GM18868 (cell line): ENCODE measurements at regions not wholly inside any gene's neighbourhood (a gene's known extent, or its start where the extent isn't known, plus 50 kb on each side); places are given as distances from the start of the nearest gene placed in this dataset.

Source experiments
- ATAC-seq: cut with Tn5 transposase; IDR thresholded peaks from one replicate; pipeline ENCODE4 v1.9.1; 2021; ENCODE audit warnings: mild to moderate bottlenecking, moderate library complexity; ENCODE audit not compliant: unreplicated experiment

DNA sequence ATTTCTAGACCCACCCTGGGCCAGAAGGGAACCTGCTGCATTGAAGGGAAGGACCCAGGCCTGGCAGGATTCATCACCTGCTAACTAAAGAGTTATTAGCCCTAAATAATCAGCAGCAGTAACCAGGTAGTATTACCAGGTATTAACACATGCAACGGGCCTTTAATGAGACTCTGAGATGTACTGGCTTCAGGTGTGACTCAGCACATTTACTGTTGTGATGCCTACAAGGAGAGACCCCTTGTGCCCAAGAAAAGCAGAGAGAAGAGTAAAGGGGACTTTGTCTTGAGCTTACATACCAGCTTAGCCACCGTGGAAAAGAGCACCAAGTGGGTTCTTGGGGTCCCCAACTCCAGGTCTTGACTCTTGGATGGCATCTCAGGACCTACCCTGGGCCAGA, 243.1 kb upstream of the SLC39A10 start:
- no peak for ATAC-seq

GRCh38 chr2:195413422-195413821, 243.6 kb upstream of the SLC39A10 start:
- ATAC-seq, result no peak

GRCh38 chr2:195411219-195411687, 245.8 kb upstream of the SLC39A10 start:
- ATAC-seq, result peak; percentile 30

GRCh38 chr2:195410074-195410671, 246.9 kb upstream of the SLC39A10 start:
- peak; percentile 83 for ATAC-seq

- no peak for ATAC-seq
Observed at GRCh38 chr2:195408811-195409210, 248.2 kb upstream of the SLC39A10 start.

- ATAC-seq, result no peak
Observed at GRCh38 chr2:195408196-195408595, 248.8 kb upstream of the SLC39A10 start.

GRCh38 chr2:195407783-195408182, 249.2 kb upstream of the SLC39A10 start:
- no peak for ATAC-seq

- peak; percentile 34 for ATAC-seq
Observed at GRCh38 chr2:195406886-195407603, 250.0 kb upstream of the SLC39A10 start.

- ATAC-seq, result no peak
Observed at GRCh38 chr2:195404651-195405050, 252.4 kb upstream of the SLC39A10 start.

GRCh38 chr2:195396479-195396878, 260.5 kb upstream of the SLC39A10 start:
- no peak for ATAC-seq

DNA sequence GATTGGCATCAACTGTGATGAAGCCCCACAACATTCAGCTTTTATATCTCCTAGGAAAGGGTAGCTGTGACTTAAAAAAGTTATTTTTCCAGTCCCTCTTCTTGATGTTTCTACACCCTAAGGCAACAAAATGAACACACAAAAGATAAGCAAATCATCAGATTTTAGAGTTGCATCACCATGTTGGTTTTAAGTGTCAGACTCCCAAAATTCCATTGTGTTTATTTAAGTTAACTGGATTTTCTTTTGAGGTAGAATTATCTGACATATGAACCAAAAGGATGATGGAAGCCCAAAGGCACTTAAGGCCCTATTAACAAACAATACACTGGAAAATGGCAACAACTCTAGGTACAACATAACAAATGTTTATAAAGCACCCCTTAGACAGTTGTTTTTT, 261.7 kb upstream of the SLC39A10 start:
- ATAC-seq, result no peak

GRCh38 chr2:195392446-195393336, 264.3 kb upstream of the SLC39A10 start:
- ATAC-seq, result no peak

DNA sequence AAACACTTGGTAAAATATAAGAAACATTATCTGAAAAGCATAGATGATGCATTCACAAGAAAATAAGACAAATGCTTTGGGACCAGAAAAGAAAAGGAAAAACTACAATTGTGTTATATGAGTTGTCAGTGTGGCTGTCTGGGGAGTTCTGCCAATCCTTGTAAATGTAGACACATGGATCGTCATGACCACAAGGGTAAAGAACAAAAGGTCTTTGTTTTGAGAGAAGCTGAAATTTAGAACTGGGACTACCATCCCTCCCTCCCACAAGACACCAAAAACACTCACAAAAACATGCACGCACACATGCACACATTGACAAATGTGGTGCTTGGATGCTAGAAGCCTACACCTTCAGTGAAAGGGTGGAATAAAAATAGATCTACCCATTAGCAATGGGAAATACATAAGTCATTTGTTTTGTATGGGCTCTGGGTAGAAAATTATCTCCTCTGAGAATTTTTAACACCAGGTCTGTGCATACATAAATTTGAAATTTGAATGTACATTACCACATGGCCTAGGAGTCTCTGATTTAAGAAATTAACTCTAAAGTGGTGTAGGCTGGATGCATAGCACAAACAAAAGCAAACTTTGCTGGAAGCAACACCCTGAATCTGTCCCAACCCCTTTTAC, 266.2 kb upstream of the SLC39A10 start:
- ATAC-seq, result no peak

GRCh38 chr2:195388028-195388427, 269.0 kb upstream of the SLC39A10 start:
- ATAC-seq, result no peak

GRCh38 chr2:195382186-195382585, 274.8 kb upstream of the SLC39A10 start:
- ATAC-seq, result no peak

GRCh38 chr2:195370167-195370943, 286.7 kb upstream of the SLC39A10 start:
- no peak for ATAC-seq

- no peak for ATAC-seq
Observed at GRCh38 chr2:195369218-195369587, 287.8 kb upstream of the SLC39A10 start.

DNA sequence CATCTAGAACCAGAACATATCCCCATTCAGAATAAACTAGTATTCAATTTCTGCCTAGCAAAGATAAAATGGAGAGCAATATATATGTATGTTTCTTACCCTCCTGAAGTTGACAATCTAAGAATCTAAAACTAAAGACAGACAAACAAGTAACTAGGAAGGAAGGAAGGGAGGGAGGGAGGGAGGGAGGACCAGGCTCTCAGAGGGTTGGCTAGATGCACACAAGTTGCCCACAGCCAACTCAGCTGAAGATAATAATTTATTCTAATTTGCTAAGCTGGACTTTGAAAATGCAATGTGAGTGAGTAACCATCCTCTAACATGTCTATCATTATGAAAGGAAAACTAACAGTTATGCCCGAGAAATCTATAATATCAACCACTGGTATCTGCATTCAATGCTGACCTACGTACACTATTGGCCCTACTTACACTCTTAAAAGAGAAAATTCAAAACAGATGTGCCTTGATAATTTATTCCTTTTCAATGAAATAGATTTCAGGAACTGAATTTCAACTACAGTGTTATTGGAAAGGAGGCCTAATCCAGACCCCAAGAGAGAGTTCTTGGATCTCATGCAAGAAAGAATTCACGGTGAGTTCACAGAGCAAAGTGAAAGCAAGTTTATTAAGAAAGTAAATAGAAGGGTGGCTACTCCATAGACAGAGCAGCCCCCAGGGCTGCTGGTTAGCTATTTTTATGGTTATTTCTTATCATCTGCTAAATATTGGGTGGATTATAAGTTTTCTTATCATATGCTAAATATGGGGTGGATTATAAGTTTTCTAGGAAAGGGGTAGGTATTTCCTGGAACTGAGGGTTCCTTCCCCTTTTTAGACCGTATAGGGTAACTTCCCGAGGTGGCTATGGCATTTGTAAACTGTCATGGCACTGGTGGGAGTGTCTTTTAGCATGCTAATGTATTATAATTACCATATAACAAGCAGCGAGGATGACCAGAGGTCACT, 288.5 kb upstream of the SLC39A10 start:
- ATAC-seq, result no peak

GRCh38 chr2:195367809-195368208, 289.2 kb upstream of the SLC39A10 start:
- no peak for ATAC-seq
